Activated T-helper 1 cell treated with anti-CD3 and anti-CD28 coated beads, Interleukin-2, amount 50 U/mL, for 16 hours (primary cell): ENCODE measurements at regions not wholly inside any gene's neighbourhood (a gene's known extent, or its start where the extent isn't known, plus 50 kb on each side); places are given as distances from the start of the nearest gene placed in this dataset.

Experiments
- DNase-seq, 2 donors: peaks; one replicate each; pipeline ENCODE4 v3.0.0-alpha.2; 2020; ENCODE audit warnings: low read depth in 1 of 2, low spot score in 1 of 2

DNA sequence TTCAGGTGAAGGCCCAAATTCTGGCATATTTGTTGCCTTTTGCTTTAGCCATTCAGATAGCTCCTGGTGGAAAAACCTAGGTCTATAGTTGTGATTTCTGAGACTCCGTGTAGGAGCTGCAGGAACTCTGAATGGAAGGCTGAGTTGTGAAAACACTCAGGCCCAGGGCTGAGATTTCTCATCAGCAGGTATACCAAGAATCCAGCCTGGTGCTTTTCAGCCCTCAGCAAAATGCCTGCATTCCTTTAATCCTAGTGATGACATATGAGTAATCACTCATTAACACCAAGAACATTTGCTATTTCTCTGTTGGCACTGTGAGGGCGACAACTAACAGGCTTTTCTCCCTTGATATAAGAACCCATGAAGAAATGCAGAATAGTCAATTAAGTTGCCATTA, 546.1 kb upstream of the MAN1A1 start:
- no peak for DNase-seq

GRCh38 chr6:119894811-119895210, 545.2 kb upstream of the MAN1A1 start:
- no peak for DNase-seq

GRCh38 chr6:119891644-119892043, 542.1 kb upstream of the MAN1A1 start:
- no peak for DNase-seq

- no peak for DNase-seq
These were observed 541.6 kb upstream of the MAN1A1 start for GRCh38 chr6:119891206-119891605.

DNA sequence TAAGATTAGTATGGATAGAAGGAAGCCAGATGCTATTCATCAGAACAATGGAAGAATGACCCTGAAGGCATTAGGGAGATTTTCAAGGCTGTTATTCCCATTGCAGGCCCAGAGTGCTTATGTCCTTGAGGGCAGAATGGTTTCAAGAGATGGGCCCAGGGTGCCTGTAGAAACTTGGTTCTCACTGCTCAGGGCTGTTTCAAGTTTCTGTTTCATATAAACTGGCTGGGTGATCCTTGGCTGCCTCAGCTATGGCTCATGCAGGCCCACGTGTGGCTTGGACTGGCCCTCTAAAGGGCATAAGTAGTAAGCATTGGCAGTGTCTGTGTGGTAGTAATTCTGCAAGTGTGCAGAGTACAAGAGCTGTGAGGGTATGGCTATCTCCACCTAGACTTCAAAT, 540.9 kb upstream of the MAN1A1 start:
- no peak for DNase-seq

DNA sequence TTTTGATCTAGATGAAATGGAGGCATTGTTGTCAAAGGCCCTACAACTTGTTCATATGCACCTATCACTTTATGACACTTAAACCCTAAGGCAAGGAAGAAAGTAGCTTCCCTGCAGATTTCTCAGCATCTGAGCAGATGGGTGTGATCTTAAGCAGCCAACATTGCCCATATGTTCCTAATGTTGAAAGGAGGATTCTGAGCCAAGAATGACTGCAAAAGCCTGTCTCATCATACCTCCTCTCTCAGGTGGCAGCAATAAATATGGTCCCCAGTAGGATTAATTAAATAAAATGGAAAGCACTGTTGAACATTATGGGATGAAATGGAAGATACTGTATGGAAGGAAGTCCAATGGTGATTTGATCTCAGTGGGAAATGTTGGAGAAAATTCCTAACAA, 538.1 kb upstream of the MAN1A1 start:
- DNase-seq = no peak

DNA sequence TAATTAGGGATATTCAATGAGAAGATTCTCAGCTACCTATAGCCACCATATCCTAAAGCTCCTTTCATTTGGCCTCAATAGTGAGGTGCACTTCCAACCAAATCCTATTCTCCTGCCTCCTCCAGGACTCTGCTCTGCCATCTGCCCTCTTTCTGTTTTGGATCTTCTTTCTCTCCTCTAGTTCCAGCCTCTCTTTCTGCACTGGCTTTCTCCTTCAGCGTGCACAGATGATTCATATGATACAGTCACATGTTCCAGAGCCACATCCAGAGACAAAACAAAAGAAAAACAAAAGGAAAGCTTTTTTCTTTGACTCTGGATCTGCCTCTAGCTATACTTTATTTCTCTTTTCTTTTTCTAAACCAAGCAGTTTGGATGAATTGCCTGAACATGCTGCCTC, 531.9 kb upstream of the MAN1A1 start:
- DNase-seq = no peak

DNA sequence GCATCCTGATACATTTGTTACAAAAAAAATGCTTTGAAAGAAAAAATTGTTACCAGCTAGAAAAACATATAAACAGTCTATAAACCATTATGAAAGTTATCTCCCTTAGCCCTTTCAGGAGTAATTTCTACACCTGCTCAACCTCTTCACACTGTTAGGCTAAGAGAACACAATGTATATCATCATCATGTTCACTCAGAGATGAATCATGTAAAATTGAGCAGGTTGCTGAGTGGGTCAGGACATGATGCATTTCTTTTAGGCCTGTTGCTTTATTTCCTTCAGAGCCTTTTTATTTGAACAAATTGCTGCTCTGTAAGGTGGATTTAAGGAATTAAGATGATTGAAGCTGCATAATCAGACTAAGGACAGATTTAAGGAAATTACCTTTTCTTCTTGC, 531.3 kb upstream of the MAN1A1 start:
- no peak for DNase-seq

DNA sequence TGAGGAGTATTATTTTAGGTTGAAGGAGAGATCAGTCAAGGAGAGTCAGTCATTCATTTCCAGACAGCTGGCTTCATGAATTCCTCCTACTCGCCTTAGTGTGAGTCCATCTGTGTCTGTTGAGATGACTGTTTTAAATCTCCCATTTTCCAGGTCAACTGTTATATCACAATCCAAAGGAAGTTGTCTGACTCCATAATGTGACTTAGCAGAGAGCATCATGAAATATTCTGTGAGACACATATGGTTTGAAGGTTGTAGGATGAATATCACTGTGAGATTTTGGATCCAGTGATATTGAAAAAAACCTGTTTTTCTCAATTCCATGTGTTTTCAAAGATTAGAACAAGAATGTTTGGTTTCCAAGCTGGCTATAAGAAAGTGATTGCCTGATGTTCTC, 530.2 kb upstream of the MAN1A1 start:
- DNase-seq = no peak

DNA sequence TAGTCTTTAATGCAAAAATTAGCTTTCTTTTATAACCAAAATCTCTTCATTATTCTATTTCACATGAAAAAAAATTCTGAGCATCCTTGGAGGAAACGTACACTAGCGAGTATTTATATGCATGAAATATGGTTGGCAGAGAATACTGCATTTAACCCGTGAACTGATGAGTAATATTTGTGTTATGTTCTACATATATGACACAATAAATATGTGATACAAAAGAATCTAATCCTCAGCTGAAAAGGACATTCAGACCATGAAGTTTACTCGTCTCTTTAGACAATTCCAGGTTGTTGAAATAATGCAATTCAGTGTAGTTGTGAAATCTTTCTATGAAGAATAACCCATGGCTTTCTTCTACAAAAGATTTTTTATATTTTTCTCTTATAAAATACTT, 524.8 kb upstream of the MAN1A1 start:
- no peak for DNase-seq

GRCh38 chr6:119873107-119873506, 523.5 kb upstream of the MAN1A1 start:
- DNase-seq = no peak

DNA sequence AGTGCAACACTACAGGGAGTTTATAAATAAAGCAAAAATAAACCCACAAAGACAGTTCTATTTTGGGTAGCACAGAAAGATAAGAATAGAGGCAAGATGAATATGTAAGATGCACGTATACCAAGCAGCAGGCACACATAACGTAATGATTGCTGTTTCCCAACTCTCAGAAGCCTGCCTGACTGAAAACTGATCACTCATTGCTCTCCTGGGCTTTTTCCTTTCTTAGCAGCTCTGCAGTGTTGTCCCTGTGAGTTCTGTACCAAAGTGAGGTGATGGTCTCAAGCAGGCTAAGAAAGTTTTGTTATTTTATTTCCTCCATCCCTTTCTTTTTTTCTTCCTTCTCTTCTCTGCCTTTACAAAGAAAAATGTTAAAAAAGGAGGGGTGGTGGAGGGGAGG, 522.0 kb upstream of the MAN1A1 start:
- no peak for DNase-seq

DNA sequence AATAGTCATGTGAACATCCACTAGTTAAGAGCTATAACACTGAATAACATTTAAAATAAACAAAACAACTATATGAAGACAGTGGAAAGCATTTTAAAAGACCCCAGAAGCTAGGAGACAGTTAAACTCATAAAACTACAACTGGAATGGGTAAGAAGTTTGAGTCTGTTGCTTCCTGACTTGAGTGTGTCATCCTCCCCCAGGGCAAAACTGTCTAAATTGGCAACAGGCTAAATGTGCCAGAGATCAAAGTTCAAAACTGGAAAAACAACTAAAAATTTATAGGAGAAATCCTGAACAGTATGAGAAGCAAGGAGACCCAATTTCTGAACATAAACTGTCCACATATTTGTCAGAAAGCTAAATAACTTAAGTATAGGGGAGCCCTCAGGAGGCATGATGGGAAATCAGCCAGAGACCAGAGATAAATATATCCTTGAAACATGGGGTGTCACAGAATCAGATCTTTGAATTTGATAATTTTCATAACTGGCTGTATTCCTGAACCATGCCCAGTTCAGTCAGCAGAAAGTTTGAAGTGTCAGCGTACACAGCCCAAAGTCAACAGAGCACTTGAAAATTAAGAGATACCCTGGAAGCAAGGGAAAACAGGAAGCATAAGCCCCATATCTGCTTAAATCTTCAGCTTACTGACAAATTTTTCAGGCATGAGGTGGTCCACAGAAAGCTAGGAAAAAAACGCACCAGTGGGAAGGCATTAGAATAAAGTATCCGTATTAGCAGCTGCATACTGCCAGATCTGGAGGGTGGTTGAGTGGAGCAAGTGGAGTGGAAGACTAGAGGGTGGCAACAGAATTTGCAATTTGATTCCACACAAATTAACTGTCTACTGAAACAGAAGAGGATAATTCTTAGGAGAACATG, 516.1 kb upstream of the MAN1A1 start:
- DNase-seq = no peak

- DNase-seq = no peak
These were observed 513.2 kb upstream of the MAN1A1 start for GRCh38 chr6:119862719-119863118.

GRCh38 chr6:119858901-119859300, 509.3 kb upstream of the MAN1A1 start:
- DNase-seq = no peak

DNA sequence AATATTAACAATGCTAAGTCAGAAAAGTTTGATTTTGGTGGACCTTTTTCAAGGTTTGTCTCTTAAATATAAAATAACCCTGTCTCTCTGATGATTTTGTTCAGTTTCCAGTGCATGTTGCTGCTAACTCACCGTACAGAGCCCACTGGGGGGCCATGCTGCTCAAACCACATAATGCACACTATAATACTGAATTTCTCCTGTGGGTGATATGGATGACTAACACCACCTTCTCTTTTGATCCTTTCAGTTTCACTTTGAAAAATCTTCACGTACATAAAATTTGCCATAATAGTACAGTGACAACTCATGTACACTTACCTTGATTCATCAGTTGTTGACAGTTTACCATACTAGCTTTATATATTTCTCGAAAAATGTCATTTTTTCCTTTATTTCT, 506.6 kb upstream of the MAN1A1 start:
- no peak for DNase-seq

- DNase-seq = no peak
These were observed 499.1 kb upstream of the MAN1A1 start for GRCh38 chr6:119848696-119849095.

- no peak for DNase-seq
These were observed 495.6 kb upstream of the MAN1A1 start for GRCh38 chr6:119845161-119845560.

DNA sequence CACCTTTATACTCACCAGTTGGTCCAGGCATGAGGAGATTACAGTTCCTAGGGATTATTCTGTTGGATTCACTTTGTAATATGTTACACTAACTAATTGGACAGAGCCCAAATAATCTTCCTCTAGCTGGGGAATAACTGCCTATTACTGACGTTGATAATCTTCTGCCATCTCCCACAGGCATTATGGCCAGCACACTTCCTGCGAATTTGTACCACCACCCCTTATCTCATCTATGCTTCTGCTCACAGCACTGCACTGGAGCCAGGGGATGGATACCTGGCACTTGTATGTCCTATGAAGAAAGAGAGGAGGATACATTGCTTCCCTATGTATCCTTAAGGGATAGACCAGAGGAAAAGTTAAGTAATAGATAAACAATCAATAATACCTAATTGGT, 494.8 kb upstream of the MAN1A1 start:
- DNase-seq = no peak

DNA sequence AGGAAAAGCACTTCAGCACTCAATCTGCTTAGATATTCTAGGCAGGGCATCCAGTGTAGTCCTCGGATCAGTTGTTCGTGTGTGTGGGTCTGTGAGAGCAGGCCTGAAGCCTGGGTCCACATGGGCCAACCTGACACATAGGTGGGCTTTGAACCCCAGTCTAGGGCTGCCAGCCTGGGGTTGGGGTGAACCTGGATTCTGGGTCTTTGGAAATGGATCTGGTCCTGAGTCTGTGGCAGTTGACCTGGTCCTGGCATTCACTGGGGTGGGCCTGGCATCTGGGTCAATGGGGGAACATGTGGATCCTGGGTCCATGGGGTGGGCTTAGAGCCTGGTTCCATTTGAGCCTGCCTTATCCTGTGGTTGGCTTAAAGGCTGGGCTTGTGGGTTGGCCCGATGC, 492.6 kb upstream of the MAN1A1 start:
- no peak for DNase-seq

GRCh38 chr6:119838043-119838442, 488.5 kb upstream of the MAN1A1 start:
- DNase-seq = no peak

DNA sequence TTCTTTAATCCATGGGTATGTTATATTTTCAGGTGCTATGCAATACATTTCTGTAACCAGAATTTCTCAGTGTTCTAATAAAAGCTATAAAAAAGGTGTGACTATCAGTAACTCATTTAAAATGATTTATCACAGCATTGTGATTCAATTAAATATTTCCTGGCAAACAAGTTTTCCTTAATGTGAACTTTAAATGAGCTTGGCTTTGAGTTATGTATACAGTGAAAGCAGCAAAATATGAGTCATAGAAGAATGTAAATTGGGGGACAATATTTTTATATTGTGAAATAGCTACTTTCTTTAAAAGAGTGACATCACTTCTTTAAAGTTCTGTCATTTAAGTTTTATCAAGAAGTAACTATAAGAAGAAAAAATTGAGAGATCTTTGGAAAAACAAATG, 484.9 kb upstream of the MAN1A1 start:
- no peak for DNase-seq

DNA sequence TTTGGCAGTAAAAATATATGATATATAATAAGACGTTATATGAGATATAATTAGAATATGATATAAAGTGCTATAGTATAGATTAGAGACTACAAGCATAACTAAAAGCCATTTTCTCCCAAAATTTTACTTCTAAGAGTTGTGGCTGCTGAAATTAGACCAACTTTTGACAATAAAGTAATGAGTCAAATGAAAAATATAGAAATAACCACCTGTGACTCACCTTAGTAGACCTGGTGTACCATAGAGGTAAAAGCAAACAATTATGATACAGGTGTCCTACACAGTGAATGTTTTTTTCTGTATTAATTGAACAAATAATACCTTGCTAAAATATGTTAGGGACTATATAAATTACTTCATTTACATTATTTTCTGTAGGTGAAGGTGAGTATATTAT, 482.9 kb upstream of the MAN1A1 start:
- no peak for DNase-seq
